ENCODE measurements at regions not wholly inside any gene's neighbourhood (a gene's known extent, or its start where the extent isn't known, plus 50 kb on each side); places are given as distances from the start of the nearest gene placed in this dataset.

DNA sequence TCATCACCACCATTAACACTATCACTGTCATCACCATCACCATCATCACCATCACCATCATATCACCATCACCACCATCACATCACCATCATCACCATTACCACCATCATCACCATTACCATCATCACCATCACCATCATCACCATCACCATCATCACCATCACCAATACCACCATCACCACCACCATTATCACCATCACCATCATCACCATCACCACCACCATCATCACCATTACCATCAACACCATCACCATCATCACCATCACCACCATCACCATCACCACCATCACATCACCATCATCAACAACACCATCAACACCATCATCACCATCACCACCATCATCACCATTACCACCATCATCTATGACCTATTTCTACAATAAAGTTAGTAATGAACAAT lies 86.1 kb upstream of the PDE10A start:
- no peak overlapping the region for H3K4me3 ChIP-seq (ENCODE audit: low read depth, low read length)
- no peak for TF ChIP-seq CTCF (IDR thresholded peaks at IDR 0.05; ENCODE audit: low read depth, low read length)

GRCh38 chr6:165748390-165748789 lies 85.3 kb upstream of the PDE10A start:
- no peak overlapping the region for H3K4me3 ChIP-seq (ENCODE audit: low read depth, low read length)

DNA sequence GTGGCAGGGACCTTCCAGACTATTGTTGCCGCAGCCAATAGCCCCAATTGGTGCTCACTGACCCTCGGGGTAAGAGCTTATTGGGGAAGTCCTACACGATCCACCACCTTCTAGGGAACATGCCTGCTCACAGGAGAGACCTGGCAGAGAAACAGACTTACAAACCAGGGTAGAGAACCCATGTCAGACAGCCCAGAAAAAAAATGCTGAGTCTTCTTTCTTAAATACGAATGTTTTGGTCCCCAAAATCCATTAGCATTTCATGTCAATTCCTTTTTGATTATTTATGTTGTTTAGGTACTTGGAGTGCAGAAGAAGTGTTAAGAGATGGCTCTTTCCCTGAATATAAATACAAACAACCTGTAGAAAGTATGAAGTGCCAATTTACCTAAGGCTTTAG lies 84.9 kb upstream of the PDE10A start:
- H3K4me3 ChIP-seq (ENCODE audit: low read depth, low read length) = no peak overlapping the region

More at GRCh38 chr6:165748390-165748789, 85.3 kb upstream of the PDE10A start:
- no peak for TF ChIP-seq CTCF (IDR thresholded peaks at IDR 0.05; ENCODE audit: low read depth, low read length)

GRCh38 chr6:165746331-165746730 lies 83.3 kb upstream of the PDE10A start:
- TF ChIP-seq CTCF (IDR thresholded peaks at IDR 0.05; ENCODE audit: low read depth, low read length) = no peak
- H3K4me3 ChIP-seq (ENCODE audit: low read depth, low read length) = no peak overlapping the region

More for the DNA sequence above, 84.9 kb upstream of the PDE10A start:
- TF ChIP-seq CTCF (IDR thresholded peaks at IDR 0.05; ENCODE audit: low read depth, low read length) = no peak

DNA sequence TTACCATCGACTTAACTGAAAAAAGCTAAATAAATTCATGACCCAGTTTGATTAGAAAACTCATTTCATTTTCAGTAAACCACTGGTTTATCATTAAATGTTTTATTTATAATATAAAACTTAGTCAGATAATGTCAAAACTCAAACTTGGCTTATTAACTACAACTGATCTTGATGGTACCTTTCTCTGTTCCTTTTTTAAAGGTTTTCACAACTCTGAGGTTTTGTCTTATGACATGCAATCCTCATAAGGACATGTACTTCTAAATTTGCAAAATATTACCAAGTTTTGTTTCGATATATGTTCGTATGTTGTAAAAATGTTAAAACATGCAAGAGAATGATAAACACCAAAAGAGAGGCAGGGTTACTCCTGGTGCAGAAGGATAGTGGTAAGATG lies 82.5 kb upstream of the PDE10A start:
- H3K4me3 ChIP-seq (ENCODE audit: low read depth, low read length) = no peak overlapping the region
- no peak for TF ChIP-seq CTCF (IDR thresholded peaks at IDR 0.05; ENCODE audit: low read depth, low read length)

GRCh38 chr6:165744555-165745228 lies 81.7 kb upstream of the PDE10A start:
- H3K4me3 ChIP-seq (ENCODE audit: low read depth, low read length) = no peak overlapping the region
- no peak for TF ChIP-seq CTCF (IDR thresholded peaks at IDR 0.05; ENCODE audit: low read depth, low read length)

GRCh38 chr6:165743366-165743898 lies 80.4 kb upstream of the PDE10A start:
- no peak for TF ChIP-seq CTCF (IDR thresholded peaks at IDR 0.05; ENCODE audit: low read depth, low read length)
- no peak overlapping the region for H3K4me3 ChIP-seq (ENCODE audit: low read depth, low read length)

All from WI38 (cell line).